C4-2B (cell line): ENCODE measurements at regions not wholly inside any gene's neighbourhood (a gene's known extent, or its start where the extent isn't known, plus 50 kb on each side); places are given as distances from the start of the nearest gene placed in this dataset.
"Not testable (repeated sequence)": the region's sequence is repeated elsewhere in the genome, so short reads cannot be mapped to it uniquely, and the experiment has no call there.

ENCODE experiments used
- H3K27ac ChIP-seq: fragments of 450-650 bp; 2 replicates; pipeline ENCODE4 v1.5.1; 2017
- CTCF ChIP-seq: fragments of 450-650 bp; conservative IDR thresholded peaks from 2 replicates; pipeline ENCODE4 v1.5.1; 2017; ENCODE audit warnings: mild to moderate bottlenecking
- ZFX ChIP-seq: fragments of 450-650 bp; IDR thresholded peaks from 2 replicates; pipeline ENCODE4 v1.6.1; 2017

DNA sequence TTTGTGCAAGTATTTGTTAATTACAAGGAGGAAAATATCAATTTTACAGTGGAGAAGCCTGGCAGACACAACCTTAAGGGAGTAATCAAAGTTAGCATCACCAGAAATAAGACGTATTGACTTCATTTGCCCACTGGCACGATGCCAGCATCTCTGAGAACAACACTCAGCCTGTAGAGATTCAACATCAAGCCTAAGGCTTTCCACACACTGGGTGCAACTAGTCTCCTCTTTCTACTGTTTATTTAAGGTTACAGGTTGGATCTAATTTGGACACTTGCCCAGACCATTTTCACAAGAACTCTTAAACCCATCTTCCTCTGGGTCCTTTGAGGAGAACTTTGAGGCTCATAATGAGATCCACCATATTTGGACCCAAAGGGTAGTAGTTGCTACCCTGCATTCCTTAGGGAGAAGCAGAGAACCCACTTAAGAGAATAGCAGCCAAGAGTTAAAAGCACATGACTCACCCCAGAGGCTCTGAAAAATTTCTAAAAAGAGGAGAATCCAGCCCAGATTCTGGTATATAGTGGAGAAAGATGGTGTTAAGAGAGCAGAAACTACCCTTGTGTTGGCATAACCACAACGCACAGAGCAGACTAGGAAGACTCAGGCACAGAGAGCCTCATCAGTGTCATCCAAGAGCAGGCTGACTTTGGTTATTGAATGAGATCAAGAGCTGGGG, 97.3 kb downstream of the CCDC71L start:
- no peak overlapping the region for H3K27ac ChIP-seq
- no peak for TF ChIP-seq ZFX
- TF ChIP-seq CTCF = no peak

DNA sequence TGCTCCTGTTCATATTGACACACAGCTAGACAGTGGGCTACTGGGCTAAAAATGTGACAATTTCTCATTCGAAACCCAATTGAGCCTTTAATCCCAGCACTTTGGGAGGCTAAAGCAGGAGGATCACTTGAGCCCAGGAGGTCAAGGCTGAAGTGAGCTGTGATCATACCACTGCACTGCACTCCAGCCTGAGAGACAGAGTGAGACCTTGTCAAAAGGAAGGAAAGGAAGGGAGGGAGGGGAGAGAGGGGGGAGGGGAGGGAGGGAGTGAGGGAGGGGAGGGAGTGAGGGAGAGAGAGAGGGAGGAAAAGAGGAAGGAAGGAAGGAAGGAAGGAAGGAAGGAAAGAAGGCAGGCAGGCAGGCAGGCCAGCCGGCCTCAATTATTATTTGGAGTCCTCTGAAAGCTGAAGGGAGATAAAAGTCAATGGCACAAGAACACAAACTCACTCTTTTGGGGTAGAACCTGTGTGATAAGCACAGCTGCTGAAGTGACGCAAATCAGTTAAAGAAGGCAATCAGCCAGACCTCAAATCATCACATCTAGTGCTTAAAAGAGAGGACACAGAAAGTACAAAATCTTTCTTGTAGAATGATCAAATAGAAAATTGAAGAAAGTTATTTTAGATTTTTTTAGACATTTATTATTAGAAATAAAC, 98.1 kb downstream of the CCDC71L start:
- H3K27ac ChIP-seq = no peak overlapping the region
- no peak for TF ChIP-seq ZFX
- no peak for TF ChIP-seq CTCF

DNA sequence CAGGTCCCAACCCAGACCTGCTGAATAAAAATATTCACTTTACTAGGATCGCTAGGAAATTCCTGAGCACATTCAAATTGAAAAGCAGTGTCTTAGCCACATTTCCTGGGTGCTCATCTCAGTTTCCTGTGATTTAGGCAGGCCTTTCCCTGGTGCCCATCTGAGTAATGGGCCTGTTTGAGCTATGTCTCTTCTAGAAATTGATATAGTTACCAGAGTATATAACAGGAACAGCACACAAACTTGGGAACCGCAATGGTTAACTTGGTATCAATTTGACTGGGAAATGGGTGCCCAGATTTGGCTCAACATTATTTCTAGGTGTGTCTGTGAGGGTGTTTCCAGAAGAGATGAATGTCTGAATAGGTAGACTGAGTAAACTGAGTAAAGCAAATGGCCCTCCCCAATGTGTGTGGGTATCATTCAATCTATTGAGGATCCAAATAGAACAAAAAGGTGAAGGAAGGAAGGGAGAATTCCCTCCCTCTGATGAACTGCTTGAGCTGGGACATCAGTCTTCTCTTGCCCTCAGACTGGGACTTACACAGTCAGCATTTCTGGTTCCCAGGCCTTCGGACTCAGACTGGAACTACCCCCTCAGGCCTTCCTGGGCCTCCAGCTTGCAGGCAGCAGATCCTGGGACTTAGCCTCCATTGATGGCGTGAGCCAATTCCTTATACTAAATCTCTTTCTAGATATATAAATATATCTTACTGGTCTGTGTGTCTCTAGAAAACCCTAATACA, 99.1 kb downstream of the CCDC71L start:
- no peak for TF ChIP-seq CTCF
- TF ChIP-seq ZFX = no peak
- no peak overlapping the region for H3K27ac ChIP-seq

- no peak overlapping the region for H3K27ac ChIP-seq
- no peak for TF ChIP-seq CTCF
- TF ChIP-seq ZFX = no peak
Observed at GRCh38 chr7:106561151-106561550, 99.8 kb downstream of the CCDC71L start.

GRCh38 chr7:106560482-106560881, 100.5 kb downstream of the CCDC71L start:
- TF ChIP-seq ZFX (no peak), CTCF (no peak)
- H3K27ac ChIP-seq = no peak overlapping the region

GRCh38 chr7:106556244-106556643, 104.7 kb downstream of the CCDC71L start:
- not testable (repeated sequence) for H3K27ac ChIP-seq

DNA sequence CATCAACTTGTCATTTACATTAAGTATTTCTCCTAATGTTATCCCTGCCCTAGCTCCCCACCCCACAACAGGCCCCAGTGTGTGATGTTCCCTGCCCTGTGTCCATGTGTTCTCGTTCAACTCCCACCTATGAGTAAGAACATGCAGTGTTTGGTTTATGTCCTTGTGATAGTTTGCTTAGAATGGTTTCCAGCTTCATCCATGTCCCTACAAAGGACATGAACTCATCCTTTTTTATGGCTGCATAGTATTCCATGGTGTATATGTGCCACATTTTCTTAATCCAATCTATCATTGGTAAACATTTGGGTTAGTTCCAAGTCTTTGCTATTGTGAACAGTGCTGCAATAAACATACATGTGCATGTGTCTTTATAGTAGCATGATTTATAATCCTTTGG, 106.3 kb downstream of the CCDC71L start:
- H3K27ac ChIP-seq = not testable (repeated sequence)

DNA sequence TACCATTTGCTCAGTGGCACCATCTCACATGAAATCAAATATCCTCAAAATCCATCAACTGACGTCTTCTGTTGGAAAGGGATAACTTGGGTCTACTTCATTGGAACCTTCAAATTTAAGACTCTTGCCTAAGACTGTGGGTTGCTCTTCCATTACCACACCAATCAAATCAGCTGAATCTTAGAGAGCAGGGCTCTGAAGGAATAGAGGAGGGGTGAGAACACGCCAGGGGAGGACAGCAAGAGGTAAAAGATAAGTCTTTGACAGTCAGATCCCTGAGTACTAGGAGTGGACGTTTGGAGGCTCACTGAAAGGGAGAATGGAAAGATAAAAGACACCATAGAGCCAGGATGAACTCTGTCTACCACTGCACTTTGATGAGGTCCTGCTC, 107.5 kb downstream of the CCDC71L start:
- H3K27ac ChIP-seq = no peak overlapping the region
- TF ChIP-seq CTCF = no peak
- no peak for TF ChIP-seq ZFX
